ENCODE measurements at regions not wholly inside any gene's neighbourhood (a gene's known extent, or its start where the extent isn't known, plus 50 kb on each side); places are given as distances from the start of the nearest gene placed in this dataset.

GRCh38 chr2:104078431-104079157, 775.3 kb upstream of the POU3F3 start:
- TF ChIP-seq CTCF (IDR thresholded peaks at IDR 0.05; ENCODE audit: borderline replicate concordance, extremely low read depth, low read length, poor library complexity, severe bottlenecking) (no peak), EZH2 (IDR thresholded peaks at IDR 0.05; ENCODE audit: borderline replicate concordance, low read depth, low read length, severe bottlenecking) (no peak)
